DOHH2 (cell line): ENCODE measurements at regions not wholly inside any gene's neighbourhood (a gene's known extent, or its start where the extent isn't known, plus 50 kb on each side); places are given as distances from the start of the nearest gene placed in this dataset.

Source experiments
- H3F3A ChIP-seq: fragments of 200-600 bp; sonication (generic), shearing (Covaris generic); 2 replicates; pipeline ENCODE4 v1.6.0; 2016; ENCODE audit warnings: antibody characterized with exemption, mild to moderate bottlenecking; ENCODE audit not compliant: control insufficient read depth, insufficient read depth
- H3K27ac ChIP-seq: fragments of 200-600 bp; sonication (generic); 2 replicates; pipeline ENCODE4 v1.5.1; 2014; ENCODE audit warnings: low read depth, mild to moderate bottlenecking, low read length, moderate library complexity
- H3K27me3 ChIP-seq: fragments of 200-600 bp; sonication (generic); 2 replicates; pipeline ENCODE4 v1.6.1; 2014; ENCODE audit warnings: mild to moderate bottlenecking, low read length, mixed read lengths; ENCODE audit not compliant: control insufficient read depth
- H3K36me3 ChIP-seq: fragments of 200-600 bp; sonication (generic); 2 replicates; pipeline ENCODE4 v1.6.1; 2014; ENCODE audit warnings: mild to moderate bottlenecking, low read length, moderate library complexity, mixed read lengths; ENCODE audit not compliant: control insufficient read depth
- H3K4me1 ChIP-seq: fragments of 200-600 bp; sonication (generic); 2 replicates; pipeline ENCODE4 v1.6.1; 2014; ENCODE audit warnings: mild to moderate bottlenecking, low read length, mixed read lengths; ENCODE audit not compliant: control insufficient read depth
- H3K4me2 ChIP-seq: fragments of 200-600 bp; sonication (generic); 2 replicates; pipeline ENCODE4 v1.6.0; 2014; ENCODE audit warnings: mild to moderate bottlenecking, low read length, moderate library complexity
- H3K4me3 ChIP-seq: fragments of 200-600 bp; sonication (generic); 2 replicates; pipeline ENCODE4 v1.5.1; 2014; ENCODE audit warnings: mild to moderate bottlenecking, low read length, mixed read lengths
- H3K79me2 ChIP-seq: fragments of 200-600 bp; sonication (generic); 2 replicates; pipeline ENCODE4 v1.6.1; 2014; ENCODE audit warnings: mild to moderate bottlenecking, low read length, mixed read lengths; ENCODE audit not compliant: control insufficient read depth
- H3K9me2 ChIP-seq: fragments of 200-600 bp; sonication (generic); replicated peaks from 2 replicates; pipeline ENCODE4 v1.6.1; 2014; ENCODE audit warnings: mild to moderate bottlenecking, low read length, mixed read lengths; ENCODE audit not compliant: control insufficient read depth
- H3K9me3 ChIP-seq: fragments of 200-600 bp; sonication (generic); 2 replicates; pipeline ENCODE4 v1.6.1; 2014; ENCODE audit warnings: antibody characterized with exemption, low read length, mixed read lengths; ENCODE audit not compliant: control insufficient read depth, insufficient read depth
- H4K20me1 ChIP-seq: fragments of 200-600 bp; sonication (generic); 2 replicates; pipeline ENCODE4 v1.6.0; 2014; ENCODE audit warnings: low read depth, mild to moderate bottlenecking, antibody characterized with exemption, low read length, moderate library complexity; ENCODE audit not compliant: control insufficient read depth, insufficient read depth
- CTCF ChIP-seq: fragments of 200-600 bp; sonication (generic); IDR thresholded peaks from one replicate; pipeline ENCODE4 v1.5.1; 2014; ENCODE audit warnings: antibody characterized with exemption, mild to moderate bottlenecking, low read depth, low read length; ENCODE audit not compliant: poor library complexity, severe bottlenecking
- EZH2phosphoT487 ChIP-seq: fragments of 200-600 bp; sonication (generic); IDR thresholded peaks from 2 replicates; pipeline ENCODE4 v1.6.1; 2017; ENCODE audit warnings: borderline replicate concordance, mild to moderate bottlenecking, antibody characterized with exemption, low read length, moderate library complexity, mixed read lengths

GRCh38 chr9:24385077-24385476 lies 160.6 kb downstream of the IZUMO3 start:
- Histone ChIP-seq H3K4me1 (no peaks in the 10 kb centered on the region), H3F3A (no peaks in the 10 kb centered on the region), H3K4me2 (no peak overlapping the region), H3K9me2 (no peaks in the 10 kb centered on the region), H3K27me3 (no peaks in the 10 kb centered on the region), H4K20me1 (no peaks in the 10 kb centered on the region), H3K27ac (no peak overlapping the region), H3K36me3 (no peaks in the 10 kb centered on the region), H3K9me3 (no peaks in the 10 kb centered on the region), H3K79me2 (no peaks in the 10 kb centered on the region), H3K4me3 (no peak overlapping the region)
- TF ChIP-seq CTCF (no peak), EZH2phosphoT487 (no peak)

GRCh38 chr9:24382566-24382965 lies 163.1 kb downstream of the IZUMO3 start:
- H3K36me3 ChIP-seq, result no peaks in the 10 kb centered on the region
- no peak overlapping the region for H3K4me3 ChIP-seq
- no peaks in the 10 kb centered on the region for H4K20me1 ChIP-seq
- H3K9me3 ChIP-seq, result no peaks in the 10 kb centered on the region
- H3K4me2 ChIP-seq, result no peak overlapping the region
- TF ChIP-seq CTCF (no peak), EZH2phosphoT487 (no peak)
- H3K27me3 ChIP-seq, result no peaks in the 10 kb centered on the region
- H3K27ac ChIP-seq, result no peak overlapping the region
- no peaks in the 10 kb centered on the region for H3K79me2 ChIP-seq
- H3K9me2 ChIP-seq, result no peaks in the 10 kb centered on the region
- H3K4me1 ChIP-seq, result no peaks in the 10 kb centered on the region
- no peaks in the 10 kb centered on the region for H3F3A ChIP-seq

GRCh38 chr9:24381205-24381604 lies 164.5 kb downstream of the IZUMO3 start:
- TF ChIP-seq EZH2phosphoT487 (no peak), CTCF (no peak)
- Histone ChIP-seq H3K9me2 (no peaks in the 10 kb centered on the region), H3K9me3 (no peaks in the 10 kb centered on the region), H3K4me2 (no peak overlapping the region), H3K27me3 (no peaks in the 10 kb centered on the region), H4K20me1 (no peaks in the 10 kb centered on the region), H3F3A (no peaks in the 10 kb centered on the region), H3K4me1 (no peaks in the 10 kb centered on the region), H3K36me3 (no peaks in the 10 kb centered on the region), H3K27ac (no peak overlapping the region), H3K79me2 (no peaks in the 10 kb centered on the region), H3K4me3 (no peak overlapping the region)

- Histone ChIP-seq H4K20me1 (no peaks in the 10 kb centered on the region), H3K9me3 (no peaks in the 10 kb centered on the region), H3K27ac (no peak overlapping the region), H3K4me3 (no peak overlapping the region), H3K36me3 (no peaks in the 10 kb centered on the region), H3K9me2 (no peaks in the 10 kb centered on the region), H3K79me2 (no peaks in the 10 kb centered on the region), H3F3A (no peaks in the 10 kb centered on the region), H3K27me3 (no peaks in the 10 kb centered on the region), H3K4me2 (no peak overlapping the region), H3K4me1 (no peaks in the 10 kb centered on the region)
- TF ChIP-seq EZH2phosphoT487 (no peak), CTCF (no peak)
These were observed 186.7 kb downstream of the IZUMO3 start for GRCh38 chr9:24359046-24359445.
